ENCODE measurements at regions not wholly inside any gene's neighbourhood (a gene's known extent, or its start where the extent isn't known, plus 50 kb on each side); places are given as distances from the start of the nearest gene placed in this dataset.

DNA sequence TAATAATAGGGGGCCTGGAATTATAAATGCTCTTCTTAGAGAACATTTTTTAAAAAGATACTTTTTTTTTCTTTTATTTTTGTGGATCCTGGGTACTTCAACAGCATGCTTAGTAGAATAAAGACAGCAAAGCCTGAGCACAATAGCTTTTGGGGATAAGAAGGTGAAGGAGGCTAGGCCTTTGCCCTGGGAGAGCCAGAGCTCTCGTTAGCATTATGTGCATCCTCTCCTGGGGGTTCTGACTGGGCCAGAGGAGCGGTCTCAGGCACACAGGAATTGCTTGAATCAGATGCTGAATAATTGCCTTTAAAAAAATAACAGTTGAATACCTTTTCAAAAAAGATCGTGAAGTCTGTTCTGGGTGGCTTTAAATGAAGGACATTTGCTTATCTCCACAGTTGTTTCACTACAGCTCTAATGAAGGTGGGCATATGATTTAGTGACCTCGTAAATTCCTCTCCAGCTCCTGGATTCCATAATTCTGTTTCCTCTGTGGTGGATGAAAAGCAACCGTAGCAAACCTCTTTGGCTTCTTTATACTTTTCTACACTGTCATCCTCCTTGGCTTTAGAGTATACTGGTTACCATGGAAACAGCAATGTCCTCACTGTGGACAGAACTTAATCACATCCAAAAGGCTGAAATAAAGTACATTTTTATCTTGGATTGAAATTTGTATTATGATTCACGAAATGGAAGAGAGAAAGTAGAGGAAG lies 133.8 kb downstream of the MAIP1 start:
- TF ChIP-seq, protein P1, sequence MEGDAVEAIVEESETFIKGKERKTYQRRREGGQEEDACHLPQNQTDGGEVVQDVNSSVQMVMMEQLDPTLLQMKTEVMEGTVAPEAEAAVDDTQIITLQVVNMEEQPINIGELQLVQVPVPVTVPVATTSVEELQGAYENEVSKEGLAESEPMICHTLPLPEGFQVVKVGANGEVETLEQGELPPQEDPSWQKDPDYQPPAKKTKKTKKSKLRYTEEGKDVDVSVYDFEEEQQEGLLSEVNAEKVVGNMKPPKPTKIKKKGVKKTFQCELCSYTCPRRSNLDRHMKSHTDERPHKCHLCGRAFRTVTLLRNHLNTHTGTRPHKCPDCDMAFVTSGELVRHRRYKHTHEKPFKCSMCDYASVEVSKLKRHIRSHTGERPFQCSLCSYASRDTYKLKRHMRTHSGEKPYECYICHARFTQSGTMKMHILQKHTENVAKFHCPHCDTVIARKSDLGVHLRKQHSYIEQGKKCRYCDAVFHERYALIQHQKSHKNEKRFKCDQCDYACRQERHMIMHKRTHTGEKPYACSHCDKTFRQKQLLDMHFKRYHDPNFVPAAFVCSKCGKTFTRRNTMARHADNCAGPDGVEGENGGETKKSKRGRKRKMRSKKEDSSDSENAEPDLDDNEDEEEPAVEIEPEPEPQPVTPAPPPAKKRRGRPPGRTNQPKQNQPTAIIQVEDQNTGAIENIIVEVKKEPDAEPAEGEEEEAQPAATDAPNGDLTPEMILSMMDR (IDR thresholded peaks at IDR 0.05), result no peak
- no peak for TF ChIP-seq EP300 (IDR thresholded peaks at IDR 0.05)
